ENCODE measurements at regions not wholly inside any gene's neighbourhood (a gene's known extent, or its start where the extent isn't known, plus 50 kb on each side); places are given as distances from the start of the nearest gene placed in this dataset.

GRCh38 chr2:125745514-125745913 is 910.4 kb upstream of the GYPC start:
- TF ChIP-seq CTCF (IDR thresholded peaks at IDR 0.05) (no peak), EP300 (IDR thresholded peaks at IDR 0.05) (no peak), POLR2AphosphoS5 (IDR thresholded peaks at IDR 0.05) (no peak), POLR2A (IDR thresholded peaks at IDR 0.05) (no peak)

Measured in stomach (tissue), 4 donors.